ENCODE measurements at regions not wholly inside any gene's neighbourhood (a gene's known extent, or its start where the extent isn't known, plus 50 kb on each side); places are given as distances from the start of the nearest gene placed in this dataset.

DNA sequence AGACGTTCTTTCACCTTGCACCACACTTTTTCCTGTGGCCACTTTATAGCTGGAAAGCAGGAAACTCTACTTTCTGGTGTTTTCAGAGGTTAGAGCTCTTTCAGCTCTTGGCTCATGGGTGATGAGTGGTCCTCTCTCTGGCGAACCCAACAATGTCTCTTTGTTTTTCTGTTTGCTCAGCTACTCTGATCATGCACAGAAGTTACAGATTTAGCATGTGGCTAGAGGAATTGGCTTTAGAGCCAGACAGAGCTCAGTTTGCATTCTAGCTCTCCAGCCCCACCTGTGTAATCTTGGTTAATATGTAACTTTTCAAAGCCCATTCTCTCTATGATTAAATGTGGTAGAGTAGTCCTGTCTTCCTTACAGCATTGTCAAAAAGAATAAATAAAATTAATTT lies 225.2 kb downstream of the HAPSTR1 start:
- no peaks in the 10 kb centered on the region for H3K27me3 Mint-ChIP-seq
- no peak overlapping the region for H3K27ac Mint-ChIP-seq
- POLR2A ChIA-PET, result no interaction called here
- intact Hi-C loops (cut with micrococcal nuclease), result no loop called here
- peaks cover 24% of the 10 kb centered on the region for H3K9me3 Mint-ChIP-seq
- CTCF ChIA-PET, result no interaction called here
- DNase-seq, result no peak
- no peaks in the 10 kb centered on the region for H3K36me3 Mint-ChIP-seq
- no peak overlapping the region for H3K4me3 Mint-ChIP-seq
- no peaks in the 10 kb centered on the region for H3K4me1 Mint-ChIP-seq (ENCODE audit: low read depth)

DNA sequence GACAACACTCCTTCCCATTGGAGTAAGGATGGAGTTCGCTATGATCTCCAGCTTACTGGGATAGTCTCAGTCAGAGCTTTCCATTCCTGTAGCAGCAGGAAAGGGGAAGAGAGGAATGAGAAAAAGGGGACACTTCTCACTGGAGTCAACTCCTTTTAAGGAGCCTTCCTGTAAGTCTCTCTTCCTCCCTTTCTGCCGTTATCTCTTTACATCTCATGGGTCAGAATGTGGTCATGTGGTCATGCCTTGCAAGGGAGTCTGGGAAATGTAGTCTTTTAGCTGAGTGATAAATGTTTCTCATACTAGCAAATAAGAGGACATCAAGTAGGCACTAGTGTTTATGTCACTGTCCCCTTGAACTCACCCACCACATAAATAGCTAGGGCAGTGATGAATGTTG lies 227.3 kb downstream of the HAPSTR1 start:
- Mint-ChIP-seq H3K27ac (no peak overlapping the region), H3K9me3 (peaks cover 24% of the 10 kb centered on the region), H3K36me3 (no peaks in the 10 kb centered on the region), H3K27me3 (no peaks in the 10 kb centered on the region), H3K4me1 (ENCODE audit: low read depth) (no peaks in the 10 kb centered on the region), H3K4me3 (no peak overlapping the region)
- DNase-seq, result no peak
- POLR2A ChIA-PET, result no interaction called here
- intact Hi-C loops (cut with micrococcal nuclease), result no loop called here
- CTCF ChIA-PET, result no interaction called here

DNA sequence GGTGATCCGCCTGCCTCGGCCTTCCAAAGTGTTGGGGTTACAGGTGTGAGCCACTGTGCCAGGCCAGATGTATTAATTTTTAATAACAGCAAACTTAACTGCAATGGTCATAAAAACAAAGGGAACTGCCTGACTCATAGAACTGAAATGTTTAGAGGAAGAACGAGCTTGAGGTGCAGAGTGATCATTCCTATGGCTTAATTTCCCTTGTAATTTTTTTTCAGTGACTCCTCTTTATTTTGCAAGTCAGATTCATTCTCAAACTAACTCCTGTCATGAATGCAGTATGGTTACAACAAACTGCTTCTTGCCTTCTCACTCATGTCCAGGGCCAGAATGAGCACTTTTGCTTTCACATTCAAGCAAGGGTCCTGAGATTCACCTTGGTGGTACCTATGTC lies 231.3 kb downstream of the HAPSTR1 start:
- Mint-ChIP-seq H3K27me3 (no peaks in the 10 kb centered on the region), H3K36me3 (no peaks in the 10 kb centered on the region), H3K9me3 (peaks cover 12% of the 10 kb centered on the region), H3K27ac (no peak overlapping the region), H3K4me1 (ENCODE audit: low read depth) (no peaks in the 10 kb centered on the region), H3K4me3 (no peak overlapping the region)
- CTCF ChIA-PET, result no interaction called here
- POLR2A ChIA-PET, result no interaction called here
- intact Hi-C loops (cut with micrococcal nuclease), result no loop called here
- no peak for DNase-seq

DNA sequence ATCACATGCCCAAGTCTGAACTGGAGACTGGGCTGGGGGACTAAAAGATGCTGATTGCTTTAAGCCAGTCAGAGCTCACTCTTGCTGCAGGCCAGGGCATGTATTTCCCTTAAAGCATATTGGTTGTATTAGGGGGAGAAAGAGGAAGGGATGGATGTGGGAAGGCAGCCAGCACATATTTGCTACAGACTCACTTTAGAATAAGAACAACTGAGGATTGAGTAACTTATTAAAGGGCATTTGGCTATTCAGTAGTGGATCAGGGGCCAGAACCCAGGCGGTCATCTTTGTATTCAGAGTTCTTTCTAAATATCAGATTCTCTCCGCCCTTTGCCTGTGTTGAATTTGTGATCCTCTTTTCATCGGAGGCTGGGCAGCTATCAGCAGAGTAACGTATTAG lies 231.7 kb downstream of the HAPSTR1 start:
- H3K27ac Mint-ChIP-seq, result no peak overlapping the region
- no peaks in the 10 kb centered on the region for H3K36me3 Mint-ChIP-seq
- no peaks in the 10 kb centered on the region for H3K4me1 Mint-ChIP-seq (ENCODE audit: low read depth)
- intact Hi-C loops (cut with micrococcal nuclease), result no loop called here
- H3K9me3 Mint-ChIP-seq, result peaks cover 12% of the 10 kb centered on the region
- H3K27me3 Mint-ChIP-seq, result no peaks in the 10 kb centered on the region
- ChIA-PET POLR2A (no interaction called here), CTCF (no interaction called here)
- H3K4me3 Mint-ChIP-seq, result no peak overlapping the region
- no peak for DNase-seq

DNA sequence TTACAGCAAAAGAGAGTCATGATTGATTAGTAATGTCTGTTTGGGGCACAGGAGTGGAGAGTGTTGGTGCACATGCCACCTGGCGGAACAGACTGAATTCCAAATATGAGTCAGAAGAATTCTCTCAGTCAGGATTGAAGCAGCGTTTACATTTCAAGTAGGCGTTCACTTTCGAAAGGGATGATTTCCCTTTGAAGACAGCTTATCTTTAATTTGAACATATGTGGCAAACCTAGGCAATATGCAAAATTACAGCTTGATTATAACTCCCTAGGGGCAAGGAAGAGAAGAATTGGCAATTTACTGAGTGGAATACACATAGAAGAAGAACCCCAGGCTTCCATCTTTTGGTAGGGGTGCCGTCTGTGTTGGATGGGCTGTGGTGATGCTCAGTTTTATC lies 235.8 kb downstream of the HAPSTR1 start:
- no peak overlapping the region for H3K27ac Mint-ChIP-seq
- H3K4me1 Mint-ChIP-seq (ENCODE audit: low read depth), result no peaks in the 10 kb centered on the region
- CTCF ChIA-PET, result no interaction called here
- intact Hi-C loops (cut with micrococcal nuclease), result no loop called here
- H3K9me3 Mint-ChIP-seq, result peaks cover 3% of the 10 kb centered on the region
- no peak for DNase-seq
- no peaks in the 10 kb centered on the region for H3K27me3 Mint-ChIP-seq
- POLR2A ChIA-PET, result no interaction called here
- H3K4me3 Mint-ChIP-seq, result no peak overlapping the region
- no peaks in the 10 kb centered on the region for H3K36me3 Mint-ChIP-seq

DNA sequence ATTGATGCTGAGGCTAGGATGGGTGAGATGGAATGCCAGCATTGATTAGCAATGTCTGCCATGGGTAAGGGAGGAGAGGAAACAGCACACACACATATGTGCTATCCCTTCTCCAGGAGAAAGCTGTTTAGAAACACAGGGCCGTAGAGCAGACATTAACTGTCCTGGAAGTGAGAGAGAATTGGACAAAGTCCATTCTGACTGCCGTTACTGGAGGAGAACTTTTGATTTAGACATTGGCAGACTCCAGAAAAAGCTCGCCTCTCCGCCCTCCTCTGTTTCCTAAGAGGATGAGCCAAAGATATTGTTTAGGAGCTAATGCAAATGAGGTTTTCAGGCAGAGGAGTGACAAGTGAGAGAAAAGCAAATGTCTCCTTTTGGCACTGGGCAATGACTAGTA lies 237.0 kb downstream of the HAPSTR1 start:
- Mint-ChIP-seq H3K4me1 (ENCODE audit: low read depth) (no peaks in the 10 kb centered on the region), H3K9me3 (peaks cover 3% of the 10 kb centered on the region), H3K27ac (no peak overlapping the region), H3K4me3 (no peak overlapping the region), H3K36me3 (no peaks in the 10 kb centered on the region), H3K27me3 (no peaks in the 10 kb centered on the region)
- POLR2A ChIA-PET, result no interaction called here
- no peak for DNase-seq
- CTCF ChIA-PET, result no interaction called here
- intact Hi-C loops (cut with micrococcal nuclease), result no loop called here

DNA sequence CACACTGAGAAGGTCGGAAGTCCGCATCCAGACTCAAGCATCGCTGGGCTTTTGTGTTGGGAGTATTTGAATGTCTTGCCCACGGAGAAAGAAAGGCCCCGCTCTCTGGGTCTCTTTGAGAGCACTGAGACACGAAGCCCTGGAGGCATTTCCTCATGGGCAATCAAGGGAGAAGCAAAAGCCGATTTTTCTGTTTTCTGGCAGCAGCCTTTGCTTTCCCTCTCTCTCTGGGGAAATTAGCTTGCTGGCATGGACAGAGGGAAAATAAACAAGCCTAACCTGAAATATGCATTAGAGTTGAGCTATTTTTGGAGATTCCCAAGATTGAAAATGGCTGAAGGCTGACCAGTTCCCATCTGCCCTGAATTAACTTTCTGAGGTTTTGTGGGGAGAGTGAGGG lies 238.7 kb downstream of the HAPSTR1 start:
- Mint-ChIP-seq H3K4me3 (no peak overlapping the region), H3K36me3 (no peaks in the 10 kb centered on the region), H3K27ac (no peak overlapping the region), H3K27me3 (no peaks in the 10 kb centered on the region), H3K9me3 (peaks cover 3% of the 10 kb centered on the region), H3K4me1 (ENCODE audit: low read depth) (no peaks in the 10 kb centered on the region)
- intact Hi-C loops (cut with micrococcal nuclease), result no loop called here
- POLR2A ChIA-PET, result no interaction called here
- no peak for DNase-seq
- CTCF ChIA-PET, result interaction anchor here (0.7 kb wide), 1 partner anchor 49 kb away, joined by 7 read pairs; no protein-coding TSS in a partner anchor

DNA sequence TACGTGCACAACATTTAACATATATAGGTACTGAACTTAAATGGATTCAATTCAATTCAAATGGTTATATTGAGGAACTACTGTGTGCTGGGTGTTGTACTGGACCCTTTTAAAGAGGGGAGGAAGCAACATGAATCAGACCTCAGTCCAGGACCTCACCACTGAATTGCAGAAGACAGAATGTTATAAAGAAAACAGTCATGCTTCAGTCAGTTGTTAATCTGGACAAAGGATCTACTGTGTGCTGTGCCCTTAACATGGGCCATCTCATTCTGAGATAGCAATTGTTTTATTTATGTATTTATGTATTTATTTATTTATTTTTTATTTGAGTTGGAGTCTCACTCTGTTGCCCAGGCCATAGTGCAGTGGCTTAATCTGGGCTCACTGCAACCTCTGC lies 240.1 kb downstream of the HAPSTR1 start:
- no peak overlapping the region for H3K27ac Mint-ChIP-seq
- no peak overlapping the region for H3K4me3 Mint-ChIP-seq
- H3K4me1 Mint-ChIP-seq (ENCODE audit: low read depth), result no peaks in the 10 kb centered on the region
- no peak for DNase-seq
- peaks cover 3% of the 10 kb centered on the region for H3K9me3 Mint-ChIP-seq
- H3K36me3 Mint-ChIP-seq, result no peaks in the 10 kb centered on the region
- H3K27me3 Mint-ChIP-seq, result no peaks in the 10 kb centered on the region
- CTCF ChIA-PET, result no interaction called here
- intact Hi-C loops (cut with micrococcal nuclease), result no loop called here
- POLR2A ChIA-PET, result no interaction called here

DNA sequence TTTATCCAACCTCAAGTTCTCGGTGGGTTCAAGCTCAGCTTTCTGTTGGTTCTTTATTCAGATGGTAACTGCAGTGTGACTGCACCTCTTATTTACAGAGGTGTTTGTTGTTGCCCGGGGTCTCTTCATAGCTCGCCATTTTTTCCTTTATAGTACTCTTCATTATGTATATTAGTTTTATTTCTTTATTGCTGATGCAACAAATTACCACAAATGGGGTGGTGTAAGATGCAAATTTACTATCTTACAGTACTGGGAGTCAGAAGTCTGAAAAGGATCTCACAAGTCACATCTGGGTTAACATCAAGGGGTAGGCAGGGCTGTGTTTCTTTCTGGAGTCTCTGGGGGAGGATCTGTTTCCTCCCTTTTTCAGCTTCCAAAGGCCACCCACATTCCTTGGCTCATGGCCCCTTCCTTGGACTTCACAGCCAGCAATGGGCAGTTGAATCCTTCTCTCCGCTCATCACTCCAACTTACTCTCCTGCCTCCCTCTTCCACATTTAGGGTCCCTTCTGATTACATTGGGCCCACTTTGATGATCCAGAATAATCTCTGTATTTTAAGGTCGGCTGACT lies 241.2 kb downstream of the HAPSTR1 start:
- no peaks in the 10 kb centered on the region for H3K36me3 Mint-ChIP-seq
- H3K9me3 Mint-ChIP-seq, result no peaks in the 10 kb centered on the region
- intact Hi-C loops (cut with micrococcal nuclease), result no loop called here
- DNase-seq, result no peak
- H3K27me3 Mint-ChIP-seq, result no peaks in the 10 kb centered on the region
- H3K4me1 Mint-ChIP-seq (ENCODE audit: low read depth), result no peaks in the 10 kb centered on the region
- CTCF ChIA-PET, result no interaction called here
- POLR2A ChIA-PET, result no interaction called here
- H3K4me3 Mint-ChIP-seq, result no peak overlapping the region
- no peak overlapping the region for H3K27ac Mint-ChIP-seq

DNA sequence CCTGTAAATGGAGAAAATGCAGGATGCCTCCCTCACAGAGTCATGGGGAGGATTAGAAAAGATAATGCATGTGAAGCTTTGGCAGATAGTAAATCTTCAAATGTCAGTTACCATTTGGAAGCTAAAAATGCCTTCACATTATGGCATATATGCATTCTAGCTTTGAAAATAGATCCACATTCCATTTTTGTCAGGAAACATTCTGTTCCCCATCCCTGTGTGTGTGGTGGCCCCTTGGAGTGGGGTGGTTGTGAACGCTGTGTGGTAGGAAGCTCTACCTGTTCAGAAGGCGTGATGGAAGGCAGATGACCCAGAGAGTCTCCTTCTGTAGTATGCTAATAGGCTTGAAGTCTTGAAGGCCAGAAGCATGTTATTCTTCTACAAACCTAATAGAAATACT lies 242.0 kb downstream of the HAPSTR1 start:
- CTCF ChIA-PET, result no interaction called here
- Mint-ChIP-seq H3K27me3 (no peaks in the 10 kb centered on the region), H3K4me3 (no peak overlapping the region), H3K36me3 (no peaks in the 10 kb centered on the region), H3K4me1 (ENCODE audit: low read depth) (no peaks in the 10 kb centered on the region), H3K27ac (no peak overlapping the region), H3K9me3 (no peaks in the 10 kb centered on the region)
- no peak for DNase-seq
- POLR2A ChIA-PET, result no interaction called here
- intact Hi-C loops (cut with micrococcal nuclease), result no loop called here

DNA sequence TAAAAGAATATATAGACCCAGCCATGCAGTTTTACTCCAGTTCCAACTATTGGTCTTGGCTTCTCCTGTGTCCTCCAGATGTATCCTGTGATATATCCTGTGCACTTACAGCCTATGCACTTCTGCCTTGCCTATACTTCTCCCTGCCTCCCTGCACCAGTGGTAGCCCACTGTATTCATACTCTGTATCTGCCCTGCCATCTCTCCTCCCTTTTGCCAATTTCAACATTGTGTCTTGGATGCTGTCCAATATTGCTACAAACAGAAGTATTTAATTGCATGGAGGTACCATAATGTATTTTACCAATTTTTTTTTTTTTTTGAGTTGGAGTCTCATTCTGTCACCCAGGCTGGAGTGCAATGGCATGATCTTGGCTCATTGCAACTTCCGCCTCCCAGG lies 242.7 kb downstream of the HAPSTR1 start:
- CTCF ChIA-PET, result no interaction called here
- no peaks in the 10 kb centered on the region for H3K9me3 Mint-ChIP-seq
- intact Hi-C loops (cut with micrococcal nuclease), result no loop called here
- H3K4me1 Mint-ChIP-seq (ENCODE audit: low read depth), result no peaks in the 10 kb centered on the region
- POLR2A ChIA-PET, result no interaction called here
- H3K4me3 Mint-ChIP-seq, result no peak overlapping the region
- H3K27me3 Mint-ChIP-seq, result no peaks in the 10 kb centered on the region
- no peak for DNase-seq
- H3K36me3 Mint-ChIP-seq, result no peaks in the 10 kb centered on the region
- H3K27ac Mint-ChIP-seq, result no peak overlapping the region

DNA sequence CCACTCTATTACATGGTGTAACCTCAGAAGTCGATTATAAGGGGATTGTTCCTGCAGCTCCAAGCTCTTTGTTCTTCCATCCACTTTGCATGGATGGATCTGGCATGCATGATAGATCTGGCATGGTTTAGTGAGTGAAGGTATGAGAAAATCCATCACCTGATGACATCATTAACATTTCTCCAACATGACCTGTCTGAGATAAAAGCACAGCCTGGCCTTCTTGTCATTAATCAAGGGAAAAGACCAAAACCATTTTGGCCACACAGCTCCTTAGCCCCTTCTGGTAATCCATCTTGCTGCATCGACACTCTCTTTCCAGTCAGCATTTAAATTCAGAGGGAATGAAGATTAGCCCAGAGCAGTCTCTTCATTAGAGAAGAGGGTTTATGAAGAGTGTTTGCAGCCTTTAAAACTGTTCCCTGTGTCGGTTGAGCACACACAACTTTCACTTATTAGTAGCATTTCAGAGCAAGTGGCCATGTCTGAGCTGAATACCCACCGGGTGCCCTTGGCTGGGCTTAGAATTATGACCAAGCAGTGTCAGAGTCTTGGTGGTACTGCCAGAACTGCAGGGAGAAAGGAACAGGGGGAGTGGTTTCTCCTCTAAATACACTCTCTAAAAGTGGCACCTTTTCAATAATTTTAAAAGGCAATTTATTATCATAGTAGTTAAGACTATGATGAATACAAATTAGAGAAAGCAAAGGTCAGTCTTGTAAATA lies 246.0 kb downstream of the HAPSTR1 start:
- H3K36me3 Mint-ChIP-seq, result no peaks in the 10 kb centered on the region
- no peaks in the 10 kb centered on the region for H3K9me3 Mint-ChIP-seq
- CTCF ChIA-PET, result interaction anchor here (1.0 kb wide), 1 partner anchor 199 kb away, joined by 3 read pairs; no protein-coding TSS in a partner anchor
- intact Hi-C loops (cut with micrococcal nuclease), result no loop called here
- no peak for DNase-seq
- no peaks in the 10 kb centered on the region for H3K4me1 Mint-ChIP-seq (ENCODE audit: low read depth)
- H3K27ac Mint-ChIP-seq, result no peak overlapping the region
- H3K27me3 Mint-ChIP-seq, result no peaks in the 10 kb centered on the region
- H3K4me3 Mint-ChIP-seq, result no peak overlapping the region
- POLR2A ChIA-PET, result no interaction called here

DNA sequence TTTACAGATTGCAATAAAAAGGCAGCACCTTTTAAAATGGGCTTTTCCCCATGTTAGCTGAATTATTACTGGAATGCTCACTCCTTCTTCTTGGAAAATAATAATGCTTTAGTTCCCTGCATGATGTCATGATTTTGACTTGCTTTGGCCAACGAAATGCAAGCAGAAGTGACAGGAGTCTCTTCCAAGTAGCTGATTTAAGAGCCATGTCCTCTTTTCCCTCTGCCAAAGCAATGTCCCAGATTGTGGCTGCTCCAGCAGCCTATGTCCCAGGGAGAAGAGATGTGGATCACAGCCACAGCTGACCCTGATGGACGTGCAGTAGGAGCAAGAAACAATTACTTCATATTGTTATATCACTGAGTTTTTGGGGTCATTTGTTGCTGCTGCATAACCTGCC lies 246.6 kb downstream of the HAPSTR1 start:
- CTCF ChIA-PET, result interaction anchor here (1.0 kb wide), 1 partner anchor 199 kb away, joined by 3 read pairs; no protein-coding TSS in a partner anchor
- Mint-ChIP-seq H3K9me3 (no peaks in the 10 kb centered on the region), H3K27ac (no peak overlapping the region), H3K36me3 (no peaks in the 10 kb centered on the region), H3K4me3 (no peak overlapping the region), H3K27me3 (no peaks in the 10 kb centered on the region), H3K4me1 (ENCODE audit: low read depth) (no peaks in the 10 kb centered on the region)
- intact Hi-C loops (cut with micrococcal nuclease), result no loop called here
- POLR2A ChIA-PET, result no interaction called here
- no peak for DNase-seq
